ENCODE measurements at regions not wholly inside any gene's neighbourhood (a gene's known extent, or its start where the extent isn't known, plus 50 kb on each side); places are given as distances from the start of the nearest gene placed in this dataset.

GRCh38 chr17:72587773-72588511 is 467.1 kb downstream of the SOX9 start:
- no peak for DNase-seq (ENCODE audit: low spot score in 2 of 2)
- H3K9me3 Mint-ChIP-seq, result no peaks in the 10 kb centered on the region
- peaks cover 2% of the 10 kb centered on the region for H3K36me3 Mint-ChIP-seq (ENCODE audit: insufficient read depth)
- H3K27me3 Mint-ChIP-seq, result peaks cover 50% of the 10 kb centered on the region
- no peak for ATAC-seq (replicated peaks; ENCODE audit: extremely low read depth, poor library complexity, severe bottlenecking)
- H3K4me1 Mint-ChIP-seq, result peaks cover 12% of the 10 kb centered on the region
- H3K4me3 Mint-ChIP-seq, result no peak overlapping the region
- H3K27ac Mint-ChIP-seq (ENCODE audit: low read depth), result peak overlapping the region; percentile 27

- ATAC-seq (replicated peaks; ENCODE audit: extremely low read depth, poor library complexity, severe bottlenecking) (no peak), DNase-seq (ENCODE audit: low spot score in 2 of 2) (no peak)
- Mint-ChIP-seq H3K36me3 (ENCODE audit: insufficient read depth) (peaks cover 2% of the 10 kb centered on the region), H3K4me1 (peaks cover 12% of the 10 kb centered on the region), H3K4me3 (no peak overlapping the region), H3K27ac (ENCODE audit: low read depth) (peak overlapping the region; percentile 27), H3K27me3 (peaks cover 55% of the 10 kb centered on the region), H3K9me3 (no peaks in the 10 kb centered on the region)
Observed at GRCh38 chr17:72588561-72588960, 467.7 kb downstream of the SOX9 start.

- no peak for ATAC-seq (replicated peaks; ENCODE audit: extremely low read depth, poor library complexity, severe bottlenecking)
- no peak overlapping the region for H3K4me3 Mint-ChIP-seq
Observed at GRCh38 chr17:72588961-72589360, 468.1 kb downstream of the SOX9 start.

GRCh38 chr17:72590382-72590781 is 469.6 kb downstream of the SOX9 start:
- Mint-ChIP-seq H3K4me3 (no peak overlapping the region), H3K4me1 (peaks cover 12% of the 10 kb centered on the region), H3K36me3 (ENCODE audit: insufficient read depth) (peaks cover 4% of the 10 kb centered on the region), H3K27ac (ENCODE audit: low read depth) (no peak overlapping the region), H3K9me3 (no peaks in the 10 kb centered on the region), H3K27me3 (peaks cover 61% of the 10 kb centered on the region)
- DNase-seq (ENCODE audit: low spot score in 2 of 2) (no peak), ATAC-seq (replicated peaks; ENCODE audit: extremely low read depth, poor library complexity, severe bottlenecking) (no peak)

More at GRCh38 chr17:72588961-72589360, 468.1 kb downstream of the SOX9 start:
- H3K27me3 Mint-ChIP-seq, result peaks cover 59% of the 10 kb centered on the region
- H3K27ac Mint-ChIP-seq (ENCODE audit: low read depth), result no peak overlapping the region
- H3K9me3 Mint-ChIP-seq, result no peaks in the 10 kb centered on the region
- H3K4me1 Mint-ChIP-seq, result peaks cover 12% of the 10 kb centered on the region
- no peak for DNase-seq (ENCODE audit: low spot score in 2 of 2)
- H3K36me3 Mint-ChIP-seq (ENCODE audit: insufficient read depth), result peaks cover 4% of the 10 kb centered on the region

GRCh38 chr17:72590882-72591281 is 470.1 kb downstream of the SOX9 start:
- Mint-ChIP-seq H3K27me3 (peaks cover 61% of the 10 kb centered on the region), H3K4me1 (peaks cover 12% of the 10 kb centered on the region), H3K36me3 (ENCODE audit: insufficient read depth) (peaks cover 4% of the 10 kb centered on the region), H3K27ac (ENCODE audit: low read depth) (no peak overlapping the region), H3K4me3 (peak overlapping the region; percentile 70), H3K9me3 (no peaks in the 10 kb centered on the region)
- no peak for ATAC-seq (replicated peaks; ENCODE audit: extremely low read depth, poor library complexity, severe bottlenecking)
- no peak for DNase-seq (ENCODE audit: low spot score in 2 of 2)

GRCh38 chr17:72591289-72592241 is 470.7 kb downstream of the SOX9 start:
- Mint-ChIP-seq H3K4me3 (peak overlapping the region; percentile 70), H3K36me3 (ENCODE audit: insufficient read depth) (peaks cover 4% of the 10 kb centered on the region), H3K4me1 (peaks cover 12% of the 10 kb centered on the region), H3K9me3 (no peaks in the 10 kb centered on the region), H3K27ac (ENCODE audit: low read depth) (no peak overlapping the region), H3K27me3 (peaks cover 63% of the 10 kb centered on the region)
- ATAC-seq (replicated peaks; ENCODE audit: extremely low read depth, poor library complexity, severe bottlenecking) (no peak), DNase-seq (ENCODE audit: low spot score in 2 of 2) (no peak)

- no peak for DNase-seq (ENCODE audit: low spot score in 2 of 2)
- H3K4me1 Mint-ChIP-seq, result peaks cover 12% of the 10 kb centered on the region
- H3K27ac Mint-ChIP-seq (ENCODE audit: low read depth), result no peak overlapping the region
- H3K9me3 Mint-ChIP-seq, result no peaks in the 10 kb centered on the region
- H3K4me3 Mint-ChIP-seq, result peak overlapping the region; percentile 70
- peaks cover 4% of the 10 kb centered on the region for H3K36me3 Mint-ChIP-seq (ENCODE audit: insufficient read depth)
- H3K27me3 Mint-ChIP-seq, result peaks cover 70% of the 10 kb centered on the region
- ATAC-seq (replicated peaks; ENCODE audit: extremely low read depth, poor library complexity, severe bottlenecking), result no peak
Observed at GRCh38 chr17:72592242-72592966, 471.6 kb downstream of the SOX9 start.

GRCh38 chr17:72592967-72593325 is 472.1 kb downstream of the SOX9 start:
- H3K4me3 Mint-ChIP-seq, result no peak overlapping the region
- no peak overlapping the region for H3K27ac Mint-ChIP-seq (ENCODE audit: low read depth)
- peaks cover 5% of the 10 kb centered on the region for H3K36me3 Mint-ChIP-seq (ENCODE audit: insufficient read depth)
- no peak for DNase-seq (ENCODE audit: low spot score in 2 of 2)
- no peak for ATAC-seq (replicated peaks; ENCODE audit: extremely low read depth, poor library complexity, severe bottlenecking)
- H3K9me3 Mint-ChIP-seq, result no peaks in the 10 kb centered on the region
- H3K27me3 Mint-ChIP-seq, result peaks cover 68% of the 10 kb centered on the region
- H3K4me1 Mint-ChIP-seq, result peaks cover 12% of the 10 kb centered on the region

- DNase-seq (ENCODE audit: low spot score in 2 of 2) (no peak), ATAC-seq (replicated peaks; ENCODE audit: extremely low read depth, poor library complexity, severe bottlenecking) (no peak)
- H3K27ac Mint-ChIP-seq (ENCODE audit: low read depth), result no peak overlapping the region
- H3K4me1 Mint-ChIP-seq, result peaks cover 12% of the 10 kb centered on the region
- no peak overlapping the region for H3K4me3 Mint-ChIP-seq
- H3K36me3 Mint-ChIP-seq (ENCODE audit: insufficient read depth), result peaks cover 3% of the 10 kb centered on the region
- peaks cover 60% of the 10 kb centered on the region for H3K27me3 Mint-ChIP-seq
- H3K9me3 Mint-ChIP-seq, result no peaks in the 10 kb centered on the region
Observed at GRCh38 chr17:72594248-72594647, 473.4 kb downstream of the SOX9 start.

All from central memory CD8-positive, alpha-beta T cell (primary cell).